ENCODE measurements at regions not wholly inside any gene's neighbourhood (a gene's known extent, or its start where the extent isn't known, plus 50 kb on each side); places are given as distances from the start of the nearest gene placed in this dataset.

GRCh38 chr2:203811491-203812221, 55.9 kb upstream of the CTLA4 start:
- TF ChIP-seq CTCF (IDR thresholded peaks at IDR 0.05 in 8 of 11, conservative IDR thresholded peaks at IDR 0.05 in 3 of 11) (no peak), POLR2A (IDR thresholded peaks at IDR 0.05) (no peak)
